H1 (cell line): ENCODE measurements at regions not wholly inside any gene's neighbourhood (a gene's known extent, or its start where the extent isn't known, plus 50 kb on each side); places are given as distances from the start of the nearest gene placed in this dataset.

ENCODE experiments used
- CTCF ChIA-PET: fragments of 300-600 bp; sonication (Branson Sonifier 250); formaldehyde crosslinking; loops from one replicate; lab custom pipeline; 2021; ENCODE audit not compliant: partially characterized antibody; lab: Charles Lee
- POLR2A ChIA-PET: fragments of 300-600 bp; sonication (Branson Sonifier 250); formaldehyde crosslinking; loops from one replicate; lab custom pipeline; 2021; ENCODE audit warnings: inconsistent platforms; ENCODE audit not compliant: partially characterized antibody; lab: Charles Lee
- DNase-seq, 2 experiments: peaks; one replicate each; pipeline versions ENCODE4 v3.0.0 to v3.0.0-alpha.2; 2010 to 2022; ENCODE audit warnings: low spot score in 2 of 2, low read depth in 1 of 2, mixed read lengths in 1 of 2
- FAIRE-seq: peaks from 2 replicates; lab custom pipeline; 2011; peaks lifted over from hg19 to GRCh38; lab: Jason Lieb, UNC
- H2AFZ ChIP-seq: 2 replicates; pipeline ENCODE4 v1.8.1; 2012; ENCODE audit warnings: low read length, inconsistent platforms
- H2AK5ac ChIP-seq: 2 replicates; pipeline ENCODE4 v1.6.1; 2013; ENCODE audit warnings: low read depth, low read length
- H2BK120ac ChIP-seq: replicated peaks from 2 replicates; pipeline ENCODE3; 2013; ENCODE audit warnings: low read depth, low read length, inconsistent platforms
- H2BK12ac ChIP-seq: 2 replicates; pipeline ENCODE4 v1.6.1; 2013; ENCODE audit warnings: low read depth, low read length
- H2BK15ac ChIP-seq: 2 replicates; pipeline ENCODE4 v1.6.1; 2013; ENCODE audit warnings: low read length
- H2BK20ac ChIP-seq: 2 replicates; pipeline ENCODE4 v1.6.1; 2013; ENCODE audit warnings: low read length
- H2BK5ac ChIP-seq: 2 replicates; pipeline ENCODE4 v1.6.1; 2013; ENCODE audit warnings: low read depth, low read length
- H3K14ac ChIP-seq: 2 replicates; pipeline ENCODE4 v1.6.1; 2013; ENCODE audit warnings: inconsistent platforms; ENCODE audit not compliant: insufficient read length
- H3K18ac ChIP-seq: 2 replicates; pipeline ENCODE4 v1.6.1; 2013; ENCODE audit warnings: low read length; ENCODE audit errors: extremely low read depth
- H3K23ac ChIP-seq: 2 replicates; pipeline ENCODE4 v1.6.1; 2013; ENCODE audit warnings: inconsistent platforms; ENCODE audit not compliant: insufficient read length
- H3K23me2 ChIP-seq: 2 replicates; pipeline ENCODE4 v1.6.1; 2013; ENCODE audit warnings: low read depth, low read length
- H3K27ac ChIP-seq: 2 replicates; pipeline ENCODE4 v1.6.1; 2011; ENCODE audit warnings: low read depth, low read length, inconsistent platforms
- H3K27me3 ChIP-seq, 4 experiments: replicated peaks in 1 of 4; 1 replicate in 1 of 4; 2 replicates in 3 of 4; pipeline versions ENCODE4 v1.6.1 to v1.8.1; 2011 to 2013; ENCODE audit warnings: low read length in 3 of 4, mild to moderate bottlenecking in 3 of 4, inconsistent platforms in 2 of 4, mixed read lengths in 2 of 4, moderate library complexity in 1 of 4; ENCODE audit not compliant: control insufficient read depth in 3 of 4, insufficient read depth in 3 of 4; ENCODE audit errors: extremely low read depth in 1 of 4
- H3K36me3 ChIP-seq, 4 experiments: 2 replicates each; pipeline versions ENCODE4 v1.6.1 to v1.8.1; 2011 to 2013; ENCODE audit warnings: mild to moderate bottlenecking in 4 of 4, low read length in 3 of 4, moderate library complexity in 2 of 4, control low read depth in 1 of 4, inconsistent platforms in 1 of 4; ENCODE audit not compliant: insufficient read depth in 4 of 4, control insufficient read depth in 2 of 4
- H3K4ac ChIP-seq: replicated peaks from 2 replicates; pipeline ENCODE3; 2013; ENCODE audit warnings: low read length, low read depth, mixed read lengths, inconsistent platforms; ENCODE audit not compliant: insufficient read length
- H3K4me1 ChIP-seq, 4 experiments: replicated peaks in 1 of 4; 1 replicate in 1 of 4; 2 replicates in 3 of 4; pipeline versions ENCODE4 v1.6.1 to v1.8.1; 2011 to 2013; ENCODE audit warnings: low read length in 3 of 4, inconsistent platforms in 2 of 4, mixed read lengths in 1 of 4; ENCODE audit not compliant: insufficient read depth in 4 of 4, control insufficient read depth in 3 of 4
- H3K4me2 ChIP-seq, 2 experiments: 2 replicates each; pipeline versions ENCODE4 v1.6.1 to v1.8.1; 2011 to 2013; ENCODE audit warnings: low read depth in 2 of 2, low read length in 2 of 2, control low read depth in 1 of 2, inconsistent platforms in 1 of 2, mild to moderate bottlenecking in 1 of 2; ENCODE audit not compliant: insufficient read depth in 1 of 2
- H3K4me3 ChIP-seq, 4 experiments: fragments of 200-600, 300-600 bp in 1 of 4; sonication (generic), shearing (Covaris generic), sonication (Bioruptor Twin) in 1 of 4; 2 replicates each; pipeline versions ENCODE4 v1.5.1 to v1.8.1; 2011 to 2016; ENCODE audit warnings: low read length in 4 of 4, low read depth in 3 of 4, control low read depth in 2 of 4, inconsistent platforms in 2 of 4, mild to moderate bottlenecking in 2 of 4, mixed read lengths in 1 of 4, moderate library complexity in 1 of 4; ENCODE audit not compliant: insufficient read depth in 2 of 4; ENCODE audit errors: extremely low read depth in 1 of 4
- H3K56ac ChIP-seq: replicated peaks from 2 replicates; pipeline ENCODE3; 2013; ENCODE audit warnings: low read depth, mild to moderate bottlenecking, mixed read lengths, low read length, inconsistent platforms; ENCODE audit not compliant: insufficient read length
- H3K79me1 ChIP-seq: 2 replicates; pipeline ENCODE4 v1.6.1; 2013; ENCODE audit warnings: low read depth, low read length, control low read depth
- H3K79me2 ChIP-seq, 2 experiments: 2 replicates each; pipeline versions ENCODE4 v1.6.1 to v1.8.1; 2012 to 2013; ENCODE audit warnings: low read length in 2 of 2, mild to moderate bottlenecking in 2 of 2, inconsistent platforms in 1 of 2; ENCODE audit not compliant: insufficient read depth in 2 of 2, control insufficient read depth in 1 of 2
- H3K9ac ChIP-seq, 4 experiments: replicated peaks in 1 of 4; 1 replicate in 1 of 4; 2 replicates in 3 of 4; pipeline versions ENCODE4 v1.6.1 to v1.8.1; 2011 to 2013; ENCODE audit warnings: low read depth in 3 of 4, low read length in 3 of 4, control low read depth in 2 of 4, mild to moderate bottlenecking in 2 of 4, moderate library complexity in 2 of 4, inconsistent platforms in 1 of 4; ENCODE audit errors: extremely low read depth in 1 of 4
- H3K9me3 ChIP-seq, 2 experiments: 2 replicates each; pipeline versions ENCODE4 v1.6.1 to v1.8.1; 2012 to 2013; ENCODE audit warnings: mild to moderate bottlenecking in 2 of 2, moderate library complexity in 2 of 2, control low read depth in 1 of 2, inconsistent platforms in 1 of 2, low read depth in 1 of 2, low read length in 1 of 2, mixed read lengths in 1 of 2; ENCODE audit not compliant: insufficient read depth in 2 of 2
- H4K20me1 ChIP-seq, 2 experiments: replicated peaks in 1 of 2; 2 replicates each; pipeline versions ENCODE3 to v1.8.1; 2011 to 2013; ENCODE audit warnings: inconsistent platforms in 2 of 2, low read length in 2 of 2, mild to moderate bottlenecking in 1 of 2; ENCODE audit not compliant: insufficient read depth in 2 of 2, control insufficient read depth in 1 of 2
- H4K5ac ChIP-seq: 2 replicates; pipeline ENCODE4 v1.6.1; 2013; ENCODE audit warnings: low read length, low read depth, mixed read lengths, inconsistent platforms; ENCODE audit not compliant: insufficient read length
- H4K8ac ChIP-seq: 2 replicates; pipeline ENCODE4 v1.8.0; 2013; ENCODE audit warnings: mild to moderate bottlenecking, moderate library complexity, low read length, inconsistent platforms; ENCODE audit not compliant: insufficient read depth; ENCODE audit errors: extremely low read depth
- H4K91ac ChIP-seq: replicated peaks from 2 replicates; pipeline ENCODE3; 2013; ENCODE audit warnings: low read length, mixed read lengths, inconsistent platforms; ENCODE audit not compliant: insufficient read length
- PHF8 ChIP-seq: fragments of 200-600 bp; sonication (generic); conservative IDR thresholded peaks from 2 replicates; pipeline ENCODE4 v1.7.1; 2012; ENCODE audit warnings: low read depth, mild to moderate bottlenecking, inconsistent platforms, low read length, moderate library complexity
- SUZ12 ChIP-seq: fragments of 200-600 bp; sonication (generic); IDR thresholded peaks from 2 replicates; pipeline ENCODE4 v1.6.1; 2012; ENCODE audit warnings: mild to moderate bottlenecking, inconsistent platforms, low read length, moderate library complexity, mixed read lengths
- TAF1 ChIP-seq: IDR thresholded peaks from 2 replicates; pipeline ENCODE4 v1.6.1; 2011; ENCODE audit warnings: mild to moderate bottlenecking, low read depth, low read length
- TF ChIP-seq, protein P1 (sequence below): IDR thresholded peaks from 2 replicates; pipeline ENCODE4 v1.6.1; 2011; ENCODE audit warnings: low read length, improper control_type of control experiment

DNA sequence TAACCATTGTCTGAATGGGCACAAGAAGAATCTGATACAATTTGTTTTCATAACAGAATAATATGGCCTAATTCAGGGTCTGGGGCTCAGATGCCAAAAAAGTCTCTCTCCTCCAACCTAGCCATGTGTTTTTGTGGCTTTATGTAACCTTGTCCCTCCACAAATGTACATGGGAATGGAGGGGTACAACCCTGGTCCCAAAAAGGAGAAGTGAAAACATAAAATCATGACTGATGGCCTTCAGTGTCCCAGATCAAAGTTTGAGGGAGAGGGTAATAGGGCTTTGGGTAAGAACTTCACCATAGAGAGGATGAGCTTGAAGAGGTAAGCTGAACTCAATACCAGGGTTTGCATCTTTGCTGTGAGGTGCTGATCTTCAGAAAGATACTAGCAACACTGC, 136.3 kb upstream of the BACH2 start:
- TF ChIP-seq, protein P1, sequence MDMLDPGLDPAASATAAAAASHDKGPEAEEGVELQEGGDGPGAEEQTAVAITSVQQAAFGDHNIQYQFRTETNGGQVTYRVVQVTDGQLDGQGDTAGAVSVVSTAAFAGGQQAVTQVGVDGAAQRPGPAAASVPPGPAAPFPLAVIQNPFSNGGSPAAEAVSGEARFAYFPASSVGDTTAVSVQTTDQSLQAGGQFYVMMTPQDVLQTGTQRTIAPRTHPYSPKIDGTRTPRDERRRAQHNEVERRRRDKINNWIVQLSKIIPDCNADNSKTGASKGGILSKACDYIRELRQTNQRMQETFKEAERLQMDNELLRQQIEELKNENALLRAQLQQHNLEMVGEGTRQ, result no peak
- TF ChIP-seq TAF1 (no peak), SUZ12 (no peak), PHF8 (no peak)
- H3K18ac ChIP-seq, result peak overlapping the region; percentile 20; the same call in 1 of the 2 replicates
- H3K36me3 ChIP-seq, result no peaks in the 10 kb centered on the region
- peaks cover 0 to 20% (median 11%) of the 10 kb centered on the region in 4 experiments; a peak in 4 of 7 replicates for H3K4me1 ChIP-seq
- no peak overlapping the region for H3K56ac ChIP-seq
- H3K9me3 ChIP-seq, result peaks cover 0 to 16% of the 10 kb centered on the region in 2 experiments; a peak in 1 of 4 replicates
- H2BK120ac ChIP-seq, result peak overlapping the region; percentile 12
- H3K79me2 ChIP-seq, result no peaks in the 10 kb centered on the region
- no peak overlapping the region for H3K27ac ChIP-seq
- H3K9ac ChIP-seq, result no peak overlapping the region
- no peak overlapping the region for H4K8ac ChIP-seq
- no peak overlapping the region for H3K23ac ChIP-seq
- H3K4ac ChIP-seq, result no peak overlapping the region
- H4K5ac ChIP-seq, result no peak overlapping the region
- ChIA-PET POLR2A (no interaction called here), CTCF (interaction anchor here (0.6 to 5.3 kb wide), 14 partner anchors 9 to 224 kb away, joined by 3 to 32 read pairs (median 5); no protein-coding TSS in a partner anchor)
- no peaks in the 10 kb centered on the region for H3K79me1 ChIP-seq
- H4K20me1 ChIP-seq, result no peaks in the 10 kb centered on the region
- no peak overlapping the region for H2BK12ac ChIP-seq
- no peak overlapping the region for H3K4me2 ChIP-seq
- no peaks in the 10 kb centered on the region for H3K27me3 ChIP-seq
- DNase-seq (no peak), FAIRE-seq (no peak)
- H2AFZ ChIP-seq, result no peak overlapping the region
- no peak overlapping the region for H2BK5ac ChIP-seq
- H2BK15ac ChIP-seq, result no peak overlapping the region
- H2BK20ac ChIP-seq, result no peak overlapping the region
- H3K4me3 ChIP-seq, result no peak overlapping the region
- no peaks in the 10 kb centered on the region for H3K23me2 ChIP-seq
- no peak overlapping the region for H4K91ac ChIP-seq
- H2AK5ac ChIP-seq, result no peak overlapping the region
- H3K14ac ChIP-seq, result no peak overlapping the region
